KMS-11 (cell line): ENCODE measurements at regions not wholly inside any gene's neighbourhood (a gene's known extent, or its start where the extent isn't known, plus 50 kb on each side); places are given as distances from the start of the nearest gene placed in this dataset.

Source experiments
- H2AFZ ChIP-seq: fragments of 200-600 bp; sonication (generic); 2 replicates; pipeline ENCODE4 v1.6.1; 2016; ENCODE audit warnings: antibody characterized with exemption, mixed run types, low read depth
- H3K27ac ChIP-seq: fragments of 200-600 bp; sonication (generic); 2 replicates; pipeline ENCODE4 v1.6.1; 2016; ENCODE audit warnings: mild to moderate bottlenecking, mixed run types
- H3K27me3 ChIP-seq: fragments of 200-600 bp; sonication (generic); 2 replicates; pipeline ENCODE4 v1.6.1; 2017; ENCODE audit warnings: mild to moderate bottlenecking, low read depth, mixed run types, moderate library complexity; ENCODE audit not compliant: insufficient read depth
- H3K36me3 ChIP-seq: fragments of 200-600 bp; sonication (generic); 2 replicates; pipeline ENCODE4 v1.6.1; 2017; ENCODE audit warnings: mild to moderate bottlenecking, mixed run types; ENCODE audit not compliant: insufficient read depth
- H3K4me1 ChIP-seq: fragments of 200-600 bp; sonication (generic); 2 replicates; pipeline ENCODE4 v1.6.1; 2016; ENCODE audit warnings: mild to moderate bottlenecking, low read depth, mixed run types; ENCODE audit not compliant: poor library complexity, severe bottlenecking
- H3K4me2 ChIP-seq: fragments of 200-600 bp; sonication (generic); 2 replicates; pipeline ENCODE4 v1.7.0; 2016; ENCODE audit warnings: mild to moderate bottlenecking, mixed run types
- H3K4me3 ChIP-seq: fragments of 200-600 bp; sonication (generic); IDR thresholded peaks from 2 replicates; pipeline ENCODE4 v1.6.1; 2017; ENCODE audit warnings: low read depth, low read length, mixed read lengths; ENCODE audit not compliant: insufficient read depth
- H3K79me2 ChIP-seq: fragments of 200-600 bp; sonication (generic); 2 replicates; pipeline ENCODE4 v1.6.1; 2016; ENCODE audit warnings: low read depth, mixed run types; ENCODE audit not compliant: insufficient read depth
- H3K9ac ChIP-seq: fragments of 200-600 bp; sonication (generic); 2 replicates; pipeline ENCODE4 v1.6.1; 2016; ENCODE audit warnings: mild to moderate bottlenecking, mixed run types
- H4K20me1 ChIP-seq: fragments of 200-600 bp; sonication (generic); 2 replicates; pipeline ENCODE4 v1.6.1; 2016; ENCODE audit warnings: mild to moderate bottlenecking, mixed run types; ENCODE audit not compliant: insufficient read depth
- TF ChIP-seq, protein P1 (sequence below): fragments of 200-600 bp; sonication (generic); conservative IDR thresholded peaks from 2 replicates; pipeline ENCODE4 v1.6.1; 2017; ENCODE audit warnings: low read depth, mild to moderate bottlenecking, antibody characterized with exemption, low read length, moderate library complexity, mixed read lengths

DNA sequence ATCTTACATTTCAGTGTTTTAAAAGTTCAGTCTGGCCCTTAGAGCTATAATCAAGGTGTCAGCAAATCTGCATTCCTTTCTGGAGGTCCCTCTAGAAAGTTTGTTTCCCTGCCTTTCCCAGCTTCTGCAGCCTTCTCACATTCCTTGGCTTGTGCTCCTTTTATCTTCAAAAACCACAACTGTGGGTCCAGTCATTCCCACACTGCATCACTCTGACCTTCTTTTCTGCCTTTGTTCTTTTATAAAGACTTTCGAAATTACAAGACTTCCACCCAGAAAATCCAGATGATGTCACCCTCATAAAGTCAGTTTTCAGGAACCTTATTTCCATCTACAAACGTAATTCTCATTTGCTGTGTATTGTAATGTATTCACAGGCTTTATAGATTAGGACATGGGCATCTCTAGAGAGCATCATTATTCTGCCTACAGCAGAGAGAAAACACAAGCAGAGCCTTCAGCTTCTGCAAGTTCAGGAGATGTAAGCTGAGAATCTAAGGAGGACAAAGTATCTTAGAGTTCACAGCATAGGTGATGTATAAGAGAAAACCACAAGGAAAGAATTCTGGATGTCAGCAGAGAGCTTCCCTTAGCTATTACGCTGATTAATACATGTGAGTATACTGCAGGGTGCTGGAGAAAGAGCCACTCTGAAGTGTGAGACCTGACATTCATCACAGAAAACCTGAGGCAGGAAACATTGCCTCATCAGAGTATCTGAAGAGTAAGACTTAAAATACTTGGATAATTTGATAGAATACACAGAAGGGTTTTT lies 1100.2 kb downstream of the CBLN2 start:
- Histone ChIP-seq H3K36me3 (no peaks in the 10 kb centered on the region), H3K27me3 (no peaks in the 10 kb centered on the region), H3K4me2 (no peak overlapping the region), H2AFZ (no peak overlapping the region), H4K20me1 (no peaks in the 10 kb centered on the region), H3K4me3 (no peak overlapping the region), H3K27ac (no peak overlapping the region), H3K9ac (no peak overlapping the region), H3K4me1 (no peaks in the 10 kb centered on the region), H3K79me2 (no peaks in the 10 kb centered on the region)
- TF ChIP-seq, protein P1, sequence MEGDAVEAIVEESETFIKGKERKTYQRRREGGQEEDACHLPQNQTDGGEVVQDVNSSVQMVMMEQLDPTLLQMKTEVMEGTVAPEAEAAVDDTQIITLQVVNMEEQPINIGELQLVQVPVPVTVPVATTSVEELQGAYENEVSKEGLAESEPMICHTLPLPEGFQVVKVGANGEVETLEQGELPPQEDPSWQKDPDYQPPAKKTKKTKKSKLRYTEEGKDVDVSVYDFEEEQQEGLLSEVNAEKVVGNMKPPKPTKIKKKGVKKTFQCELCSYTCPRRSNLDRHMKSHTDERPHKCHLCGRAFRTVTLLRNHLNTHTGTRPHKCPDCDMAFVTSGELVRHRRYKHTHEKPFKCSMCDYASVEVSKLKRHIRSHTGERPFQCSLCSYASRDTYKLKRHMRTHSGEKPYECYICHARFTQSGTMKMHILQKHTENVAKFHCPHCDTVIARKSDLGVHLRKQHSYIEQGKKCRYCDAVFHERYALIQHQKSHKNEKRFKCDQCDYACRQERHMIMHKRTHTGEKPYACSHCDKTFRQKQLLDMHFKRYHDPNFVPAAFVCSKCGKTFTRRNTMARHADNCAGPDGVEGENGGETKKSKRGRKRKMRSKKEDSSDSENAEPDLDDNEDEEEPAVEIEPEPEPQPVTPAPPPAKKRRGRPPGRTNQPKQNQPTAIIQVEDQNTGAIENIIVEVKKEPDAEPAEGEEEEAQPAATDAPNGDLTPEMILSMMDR: no peak

DNA sequence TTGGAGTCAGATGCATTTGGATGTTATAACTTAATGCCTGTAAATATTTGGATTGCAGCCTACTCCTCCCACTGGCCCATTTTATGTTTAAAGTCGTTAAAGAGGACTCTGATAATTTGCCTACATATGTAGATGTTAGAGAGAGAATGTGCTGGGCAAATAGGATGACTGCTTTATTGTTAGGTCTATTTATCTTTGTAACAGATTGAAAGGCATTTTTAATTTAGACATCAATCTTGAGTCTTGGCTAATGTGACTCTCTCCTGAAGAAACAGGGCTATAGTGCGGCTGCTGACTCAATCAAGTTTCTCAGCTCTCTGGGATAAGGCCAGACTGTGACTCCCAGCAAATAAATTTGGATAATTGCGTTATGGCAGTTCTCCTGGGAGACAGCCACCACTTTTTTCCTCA lies 1101.4 kb downstream of the CBLN2 start:
- H3K79me2 ChIP-seq: no peaks in the 10 kb centered on the region
- no peaks in the 10 kb centered on the region for H3K4me1 ChIP-seq
- H2AFZ ChIP-seq: no peak overlapping the region
- no peak overlapping the region for H3K9ac ChIP-seq
- H3K36me3 ChIP-seq: no peaks in the 10 kb centered on the region
- TF ChIP-seq, protein P1: no peak
- no peak overlapping the region for H3K4me3 ChIP-seq
- no peak overlapping the region for H3K4me2 ChIP-seq
- H3K27me3 ChIP-seq: no peaks in the 10 kb centered on the region
- H3K27ac ChIP-seq: no peak overlapping the region
- H4K20me1 ChIP-seq: no peaks in the 10 kb centered on the region

DNA sequence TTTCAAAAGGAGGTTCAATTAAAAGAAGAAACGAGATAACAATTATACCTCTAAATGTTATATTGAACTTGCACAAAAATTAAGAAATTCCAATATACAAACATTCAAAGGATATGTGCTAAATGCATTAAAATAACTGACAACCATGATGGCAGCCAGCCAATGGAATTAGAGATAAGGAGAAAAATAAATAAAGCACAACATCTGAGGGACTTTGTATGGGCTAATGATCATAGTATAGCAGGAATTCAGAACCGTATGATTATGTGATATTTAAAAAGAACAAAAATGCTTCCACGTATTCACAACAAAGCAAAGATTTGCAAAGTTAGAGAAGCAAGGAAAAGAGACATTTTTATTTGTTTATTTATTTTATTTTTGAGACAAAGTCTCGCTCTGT lies 1103.0 kb downstream of the CBLN2 start:
- no peaks in the 10 kb centered on the region for H3K79me2 ChIP-seq
- H3K4me2 ChIP-seq: no peak overlapping the region
- no peak overlapping the region for H3K9ac ChIP-seq
- TF ChIP-seq, protein P1: no peak
- H3K4me3 ChIP-seq: no peak overlapping the region
- no peak overlapping the region for H2AFZ ChIP-seq
- no peaks in the 10 kb centered on the region for H3K27me3 ChIP-seq
- no peaks in the 10 kb centered on the region for H4K20me1 ChIP-seq
- H3K36me3 ChIP-seq: no peaks in the 10 kb centered on the region
- H3K4me1 ChIP-seq: no peaks in the 10 kb centered on the region
- H3K27ac ChIP-seq: no peak overlapping the region

DNA sequence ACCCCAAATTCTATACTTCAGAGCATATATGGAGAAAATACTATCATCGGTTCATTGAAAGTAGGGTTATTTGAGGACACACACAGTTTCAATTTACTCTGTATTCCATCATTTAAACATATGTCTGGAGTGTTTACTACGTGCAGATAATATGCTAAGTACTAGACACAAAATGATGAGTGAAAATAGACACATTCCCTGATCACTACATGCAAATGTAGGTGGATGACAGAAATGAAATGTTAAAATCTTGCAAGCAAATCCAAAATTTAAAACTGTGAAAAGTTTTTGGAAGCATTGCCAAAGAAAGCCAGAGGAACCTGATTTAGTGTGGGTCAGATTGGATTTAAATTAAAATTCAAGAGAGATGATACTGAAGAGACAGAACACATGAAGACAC lies 1106.6 kb downstream of the CBLN2 start:
- TF ChIP-seq, protein P1: no peak
- Histone ChIP-seq H3K9ac (no peak overlapping the region), H3K36me3 (no peaks in the 10 kb centered on the region), H3K27me3 (no peaks in the 10 kb centered on the region), H3K4me2 (no peak overlapping the region), H2AFZ (no peak overlapping the region), H3K79me2 (no peaks in the 10 kb centered on the region), H3K4me1 (no peaks in the 10 kb centered on the region), H3K4me3 (no peak overlapping the region), H4K20me1 (no peaks in the 10 kb centered on the region), H3K27ac (no peak overlapping the region)
